Breast epithelium (tissue), 4 donors: ENCODE measurements at regions not wholly inside any gene's neighbourhood (a gene's known extent, or its start where the extent isn't known, plus 50 kb on each side); places are given as distances from the start of the nearest gene placed in this dataset.

Source experiments
- DNase-seq, 2 donors: peaks; one replicate each; pipeline ENCODE4 v3.0.0-alpha.2; 2019; ENCODE audit warnings: low spot score in 2 of 2
- H3K27ac ChIP-seq, 2 donors: fragments of 200-600 bp; sonication (generic) in 1 of 2; one replicate each; pipeline ENCODE4 v1.5.1; 2016 to 2019; ENCODE audit warnings: mild to moderate bottlenecking in 1 of 2
- H3K27me3 ChIP-seq, 2 donors: fragments of 200-600 bp; sonication (generic) in 1 of 2; one replicate each; pipeline versions ENCODE4 v1.5.1 to v1.6.0; 2017 to 2019; ENCODE audit warnings: control low read depth in 1 of 2, mild to moderate bottlenecking in 1 of 2
- H3K36me3 ChIP-seq: fragments of 200-600 bp; one replicate; pipeline ENCODE4 v1.5.1; 2019
- H3K4me1 ChIP-seq, 2 donors: fragments of 200-600 bp; sonication (generic); one replicate each; pipeline ENCODE4 v1.5.1; 2016 to 2019; ENCODE audit warnings: control low read depth in 1 of 2
- H3K4me3 ChIP-seq, 3 donors: fragments of 200-600 bp; sonication (generic); 1 replicate in 2 of 3; 2 replicates in 1 of 3; pipeline ENCODE4 v1.5.1; 2016 to 2019; ENCODE audit warnings: mild to moderate bottlenecking in 3 of 3, moderate library complexity in 2 of 3
- H3K9me3 ChIP-seq, 2 donors: fragments of 200-600 bp; sonication (generic) in 1 of 2; one replicate each; pipeline ENCODE4 v1.5.1; 2016 to 2019; ENCODE audit warnings: control low read depth in 1 of 2
- POLR2A ChIP-seq: fragments of 450-650 bp; IDR thresholded peaks from one replicate; pipeline ENCODE4 v1.6.1; 2016; ENCODE audit warnings: antibody characterized with exemption, mild to moderate bottlenecking, moderate library complexity
- POLR2AphosphoS5 ChIP-seq, 3 donors: sonication (generic); formaldehyde crosslinking; IDR thresholded peaks; one replicate each; pipeline ENCODE4 v1.6.1; 2017; ENCODE audit warnings: antibody characterized with exemption in 3 of 3
- intact Hi-C: fragments of 100-400 bp; cut with DNase I; formaldehyde crosslinking; loops from one replicate; pipeline ENCODE4 v1.15.1; 2023; ENCODE audit warnings: low total_unique reads
- TF ChIP-seq, protein P1 (sequence below), 3 donors: fragments of 450-650 bp; IDR thresholded peaks; one replicate each; pipeline ENCODE4 v1.5.1; 2016 to 2017; ENCODE audit warnings: antibody characterized with exemption in 3 of 3, mild to moderate bottlenecking in 3 of 3, moderate library complexity in 3 of 3

DNA sequence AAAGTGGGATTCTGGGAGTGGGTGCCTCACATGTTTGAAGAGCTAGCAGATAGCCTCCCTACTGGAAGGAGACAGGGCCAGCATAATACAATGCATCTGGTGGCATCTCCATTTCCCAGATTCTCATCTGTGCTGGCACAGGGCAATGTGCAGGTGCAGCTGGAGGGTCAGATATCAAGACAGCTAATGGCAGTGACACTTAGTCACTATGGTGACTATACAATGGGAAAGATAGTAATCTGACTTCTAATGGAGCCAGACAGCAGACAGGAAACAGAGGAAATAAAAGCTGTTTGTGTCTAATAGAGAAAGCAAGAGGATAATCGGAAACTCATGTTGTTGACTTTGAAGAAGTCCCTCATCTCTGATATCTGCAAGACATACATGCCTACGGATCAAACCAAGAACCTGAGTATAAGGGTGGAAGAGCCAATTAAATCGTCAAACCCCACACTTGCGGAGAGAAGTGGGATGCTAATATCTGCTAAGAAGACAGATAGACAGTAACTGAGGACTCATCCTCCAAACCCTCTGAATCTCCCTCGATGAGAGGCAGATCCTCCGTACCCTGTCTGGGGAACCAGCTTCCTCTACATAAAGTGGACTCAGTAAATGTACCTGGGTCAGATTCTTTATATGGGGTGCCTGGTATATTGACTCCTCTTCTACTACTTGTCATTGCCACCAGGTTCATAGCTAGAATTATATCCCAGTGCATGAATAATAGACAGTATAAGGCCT is 692.7 kb downstream of the SOCS6 start:
- TF ChIP-seq, protein P1, sequence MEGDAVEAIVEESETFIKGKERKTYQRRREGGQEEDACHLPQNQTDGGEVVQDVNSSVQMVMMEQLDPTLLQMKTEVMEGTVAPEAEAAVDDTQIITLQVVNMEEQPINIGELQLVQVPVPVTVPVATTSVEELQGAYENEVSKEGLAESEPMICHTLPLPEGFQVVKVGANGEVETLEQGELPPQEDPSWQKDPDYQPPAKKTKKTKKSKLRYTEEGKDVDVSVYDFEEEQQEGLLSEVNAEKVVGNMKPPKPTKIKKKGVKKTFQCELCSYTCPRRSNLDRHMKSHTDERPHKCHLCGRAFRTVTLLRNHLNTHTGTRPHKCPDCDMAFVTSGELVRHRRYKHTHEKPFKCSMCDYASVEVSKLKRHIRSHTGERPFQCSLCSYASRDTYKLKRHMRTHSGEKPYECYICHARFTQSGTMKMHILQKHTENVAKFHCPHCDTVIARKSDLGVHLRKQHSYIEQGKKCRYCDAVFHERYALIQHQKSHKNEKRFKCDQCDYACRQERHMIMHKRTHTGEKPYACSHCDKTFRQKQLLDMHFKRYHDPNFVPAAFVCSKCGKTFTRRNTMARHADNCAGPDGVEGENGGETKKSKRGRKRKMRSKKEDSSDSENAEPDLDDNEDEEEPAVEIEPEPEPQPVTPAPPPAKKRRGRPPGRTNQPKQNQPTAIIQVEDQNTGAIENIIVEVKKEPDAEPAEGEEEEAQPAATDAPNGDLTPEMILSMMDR (IDR thresholded peaks at IDR 0.05), result no peak
- no peak for TF ChIP-seq POLR2A
- no peak for TF ChIP-seq POLR2AphosphoS5 (IDR thresholded peaks at IDR 0.05)
- no peak overlapping the region for H3K27ac ChIP-seq
- H3K4me1 ChIP-seq, result no peaks in the 10 kb centered on the region
- intact Hi-C loops, result no loop called here
- DNase-seq, result no peak
- no peaks in the 10 kb centered on the region for H3K27me3 ChIP-seq
- no peaks in the 10 kb centered on the region for H3K36me3 ChIP-seq
- H3K9me3 ChIP-seq, result peaks cover 8 to 14% of the 10 kb centered on the region in 2 donors
- no peak overlapping the region for H3K4me3 ChIP-seq

DNA sequence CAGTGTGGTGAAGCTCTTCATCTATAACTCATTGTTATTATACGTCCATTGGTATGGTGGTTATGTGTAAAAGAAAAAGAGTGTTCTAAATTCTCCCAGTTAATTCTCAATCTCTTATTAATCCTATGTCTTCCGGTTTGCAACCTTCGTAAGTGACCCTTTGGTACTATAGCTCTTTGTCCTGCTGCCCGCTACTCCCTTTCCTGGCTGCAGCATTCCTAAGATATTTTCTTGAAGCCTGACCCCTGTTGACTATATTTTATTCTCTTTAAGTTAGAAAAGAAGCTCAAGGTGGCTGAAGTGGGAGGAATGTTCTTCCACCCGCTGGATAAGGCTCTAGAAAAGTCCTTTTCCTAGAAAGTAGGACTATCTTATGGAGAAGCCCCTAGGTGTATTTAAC is 684.8 kb downstream of the SOCS6 start:
- Histone ChIP-seq H3K27ac (no peak overlapping the region), H3K36me3 (no peaks in the 10 kb centered on the region), H3K4me3 (no peak overlapping the region), H3K27me3 (no peaks in the 10 kb centered on the region), H3K9me3 (no peaks in the 10 kb centered on the region), H3K4me1 (no peaks in the 10 kb centered on the region)
- TF ChIP-seq, protein P1 (IDR thresholded peaks at IDR 0.05), result no peak
- no peak for DNase-seq
- intact Hi-C loops, result no loop called here

DNA sequence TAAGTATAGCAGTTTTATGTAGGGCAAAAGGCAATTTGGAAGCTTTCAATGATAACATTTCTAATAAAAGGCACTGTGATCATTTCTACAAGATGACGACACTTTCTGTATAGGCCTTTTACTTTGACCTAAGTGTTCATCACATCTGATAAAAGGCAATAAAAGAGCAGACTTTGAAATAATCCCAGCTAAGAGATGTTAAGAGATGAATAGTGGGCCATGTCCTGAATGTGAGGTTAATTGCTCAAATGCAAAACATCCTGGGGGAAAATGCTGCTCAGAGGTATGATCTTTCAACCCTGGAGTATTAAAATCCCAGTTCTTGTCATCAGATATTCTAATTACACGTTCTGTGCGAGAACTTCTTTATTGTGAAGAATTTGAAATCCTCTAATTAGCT is 677.6 kb downstream of the SOCS6 start:
- Histone ChIP-seq H3K4me1 (no peaks in the 10 kb centered on the region), H3K36me3 (no peaks in the 10 kb centered on the region), H3K27me3 (no peaks in the 10 kb centered on the region), H3K9me3 (no peaks in the 10 kb centered on the region), H3K4me3 (no peak overlapping the region), H3K27ac (no peak overlapping the region)
- TF ChIP-seq, protein P1 (IDR thresholded peaks at IDR 0.05), result no peak
- TF ChIP-seq POLR2A, result no peak
- TF ChIP-seq POLR2AphosphoS5 (IDR thresholded peaks at IDR 0.05), result no peak
- intact Hi-C loops, result no loop called here
- DNase-seq, result no peak

DNA sequence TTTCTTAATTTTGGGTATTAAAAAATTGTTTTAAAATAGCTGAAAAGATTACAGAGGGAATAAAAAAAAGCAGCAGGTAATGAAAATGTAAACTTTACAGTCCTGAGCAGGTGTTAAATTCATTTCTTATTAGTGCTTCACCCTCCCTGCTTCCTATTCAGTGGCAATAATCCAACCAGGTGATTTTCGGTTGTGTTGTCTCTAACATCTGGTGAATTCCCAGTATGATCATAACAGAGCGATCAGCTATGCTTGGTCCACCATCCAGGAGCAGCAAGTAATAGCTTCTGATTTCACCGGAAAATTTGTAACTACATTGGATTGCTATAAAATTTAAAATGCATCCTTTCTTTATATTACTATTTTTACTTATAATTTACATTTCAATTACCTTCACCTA is 673.1 kb downstream of the SOCS6 start:
- Histone ChIP-seq H3K36me3 (no peaks in the 10 kb centered on the region), H3K27ac (no peak overlapping the region), H3K4me1 (no peaks in the 10 kb centered on the region), H3K9me3 (no peaks in the 10 kb centered on the region), H3K27me3 (no peaks in the 10 kb centered on the region), H3K4me3 (no peak overlapping the region)
- no peak for TF ChIP-seq POLR2A
- TF ChIP-seq, protein P1 (IDR thresholded peaks at IDR 0.05), result no peak
- no peak for TF ChIP-seq POLR2AphosphoS5 (IDR thresholded peaks at IDR 0.05)
- DNase-seq, result no peak
- intact Hi-C loops, result no loop called here

DNA sequence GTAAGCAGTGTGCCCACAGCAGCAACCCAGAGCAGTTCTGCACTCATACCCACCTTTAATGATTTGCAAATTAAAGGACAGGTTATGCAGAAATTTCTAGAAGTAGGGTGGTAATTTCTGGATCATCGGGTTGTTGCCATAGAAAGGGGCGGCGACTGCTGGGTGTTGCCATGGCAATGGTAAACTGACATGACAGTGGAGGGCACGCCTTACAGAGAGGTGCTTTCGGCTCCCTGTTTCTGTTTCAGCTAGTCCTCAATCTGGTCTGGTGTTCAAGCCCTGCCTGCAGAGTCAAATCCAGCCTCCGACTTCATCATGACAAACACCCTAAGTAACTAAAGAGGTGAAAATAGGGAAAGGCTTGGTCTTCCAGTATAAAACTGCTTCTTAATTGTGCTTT is 667.7 kb downstream of the SOCS6 start:
- TF ChIP-seq POLR2AphosphoS5 (IDR thresholded peaks at IDR 0.05), result no peak
- no peak for TF ChIP-seq POLR2A
- TF ChIP-seq, protein P1 (IDR thresholded peaks at IDR 0.05), result no peak
- no peak for DNase-seq
- Histone ChIP-seq H3K4me1 (no peaks in the 10 kb centered on the region), H3K27me3 (no peaks in the 10 kb centered on the region), H3K27ac (no peak overlapping the region), H3K9me3 (no peaks in the 10 kb centered on the region), H3K36me3 (no peaks in the 10 kb centered on the region), H3K4me3 (no peak overlapping the region)
- intact Hi-C loops, result no loop called here
